BJ (cell line): ENCODE measurements at regions not wholly inside any gene's neighbourhood (a gene's known extent, or its start where the extent isn't known, plus 50 kb on each side); places are given as distances from the start of the nearest gene placed in this dataset.

ENCODE experiments used
- CTCF ChIA-PET: fragments of 350-600 bp; formaldehyde crosslinking; extraction: SDS; loops from one replicate; lab custom pipeline; 2021; ENCODE audit warnings: antibody characterized with exemption, inconsistent platforms; lab: Yijun Ruan, JAX
- POLR2A ChIA-PET: fragments of 300-600 bp; sonication (Branson Sonifier 250); formaldehyde crosslinking; extraction: SDS; loops from one replicate; lab custom pipeline; 2021; ENCODE audit warnings: antibody characterized with exemption; lab: Charles Lee
- DNase-seq: peaks from one replicate; pipeline ENCODE4 v3.0.0-alpha.2; 2011; ENCODE audit warnings: low read depth
- H3K27me3 ChIP-seq: 2 replicates; pipeline ENCODE4 v1.6.0; 2011; ENCODE audit warnings: low read length; ENCODE audit not compliant: control insufficient read depth, insufficient read depth
- H3K36me3 ChIP-seq: 2 replicates; pipeline ENCODE4 v1.5.1; 2011; ENCODE audit warnings: low read length; ENCODE audit not compliant: control insufficient read depth, insufficient read depth
- H3K4me3 ChIP-seq: 2 replicates; pipeline ENCODE4 v1.5.1; 2011; ENCODE audit warnings: low read depth, mild to moderate bottlenecking, control low read depth, low read length
- CTCF ChIP-seq: IDR thresholded peaks from 2 replicates; pipeline ENCODE4 v1.5.1; 2011; ENCODE audit warnings: low read depth, mild to moderate bottlenecking, control low read depth, inconsistent platforms, low read length, moderate library complexity; ENCODE audit not compliant: insufficient read depth

GRCh38 chr12:115872919-115873357 is 404.6 kb downstream of the MED13L start:
- Histone ChIP-seq H3K4me3 (no peak overlapping the region), H3K27me3 (peaks cover 3% of the 10 kb centered on the region; the same call in 1 of the 2 replicates), H3K36me3 (no peaks in the 10 kb centered on the region)
- no peak for DNase-seq
- no peak for TF ChIP-seq CTCF
- ChIA-PET CTCF (interaction anchor here (0.9 to 1.6 kb wide), 4 partner anchors 11 to 45 kb away, joined by 3 to 5 read pairs (median 4); no protein-coding TSS in a partner anchor), POLR2A (no interaction called here)

GRCh38 chr12:115872212-115872611 is 405.3 kb downstream of the MED13L start:
- CTCF ChIA-PET: interaction anchor here (0.6 to 2.5 kb wide), 8 partner anchors 10 to 990 kb away, joined by 3 to 9 read pairs (median 3); no protein-coding TSS in a partner anchor

GRCh38 chr12:115871714-115872113 is 405.8 kb downstream of the MED13L start:
- Histone ChIP-seq H3K27me3 (peaks cover 3% of the 10 kb centered on the region; the same call in 1 of the 2 replicates), H3K36me3 (no peaks in the 10 kb centered on the region), H3K4me3 (no peak overlapping the region)
- no peak for DNase-seq
- ChIA-PET POLR2A (no interaction called here), CTCF (interaction anchor here (0.6 to 2.5 kb wide), 10 partner anchors 9 to 991 kb away, joined by 3 to 9 read pairs (median 3); no protein-coding TSS in a partner anchor)
- peak; percentile 71 for TF ChIP-seq CTCF

More at GRCh38 chr12:115872212-115872611, 405.3 kb downstream of the MED13L start:
- Histone ChIP-seq H3K27me3 (peaks cover 3% of the 10 kb centered on the region; the same call in 1 of the 2 replicates), H3K4me3 (no peak overlapping the region), H3K36me3 (no peaks in the 10 kb centered on the region)
- POLR2A ChIA-PET: no interaction called here
- no peak for TF ChIP-seq CTCF
- DNase-seq: no peak

GRCh38 chr12:115870510-115870909 is 407.0 kb downstream of the MED13L start:
- Histone ChIP-seq H3K27me3 (peaks cover 4% of the 10 kb centered on the region; the same call in 1 of the 2 replicates), H3K4me3 (no peak overlapping the region), H3K36me3 (no peaks in the 10 kb centered on the region)
- ChIA-PET POLR2A (no interaction called here), CTCF (interaction anchor here (0.7 to 2.5 kb wide), 5 partner anchors 8 to 118 kb away, joined by 3 to 9 read pairs (median 3); no protein-coding TSS in a partner anchor)
- no peak for DNase-seq
- TF ChIP-seq CTCF: no peak

- H3K4me3 ChIP-seq: no peak overlapping the region
- ChIA-PET POLR2A (no interaction called here), CTCF (interaction anchor here (0.7 to 2.5 kb wide), 4 partner anchors 8 to 117 kb away, joined by 3 to 9 read pairs (median 4); no protein-coding TSS in a partner anchor)
- TF ChIP-seq CTCF: no peak
- H3K27me3 ChIP-seq: peaks cover 6% of the 10 kb centered on the region
- no peaks in the 10 kb centered on the region for H3K36me3 ChIP-seq
- no peak for DNase-seq
These were observed 407.5 kb downstream of the MED13L start for GRCh38 chr12:115870021-115870420.
